NCI-H748 (cell line): ENCODE measurements at regions not wholly inside any gene's neighbourhood (a gene's known extent, or its start where the extent isn't known, plus 50 kb on each side); places are given as distances from the start of the nearest gene placed in this dataset.

ENCODE experiments used
- DNase-seq: peaks from one replicate; lab custom pipeline; 2025; ENCODE audit not compliant: unreplicated experiment; lab: John Stamatoyannopoulos, UW

DNA sequence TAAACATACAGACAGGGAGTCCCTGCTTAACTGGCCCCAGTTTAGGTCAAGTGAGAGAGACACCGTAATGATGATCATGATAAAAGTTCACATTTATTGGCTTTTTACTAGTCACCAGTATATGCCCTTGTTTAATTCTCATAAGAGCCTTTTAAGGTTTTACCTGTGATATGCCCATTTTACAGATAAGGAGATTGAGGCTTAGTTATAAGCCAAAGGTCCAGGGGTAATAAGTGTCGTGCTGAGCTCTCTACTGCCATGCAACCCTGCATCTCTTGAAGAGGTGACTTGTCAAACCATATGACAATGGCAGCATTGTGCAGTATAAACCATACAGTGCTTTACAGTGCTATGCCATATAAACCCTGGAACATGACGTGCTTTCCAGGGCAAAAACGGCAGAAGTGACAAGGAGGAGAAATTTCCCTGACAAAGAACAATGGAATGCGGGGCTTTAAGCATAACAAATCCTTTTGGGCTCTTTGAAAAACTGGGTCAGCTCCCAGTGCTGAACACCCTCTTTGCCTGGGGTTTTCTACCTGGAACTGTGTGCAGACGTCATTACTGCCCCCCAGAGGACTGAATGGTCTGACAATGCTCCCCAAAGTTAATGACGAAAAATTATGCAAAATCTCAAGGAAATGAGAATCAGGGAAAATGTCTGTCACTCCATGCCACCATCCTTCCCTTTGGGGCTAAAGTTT lies 59.7 kb upstream of the C14orf132 start:
- DNase-seq: peak; percentile 32

DNA sequence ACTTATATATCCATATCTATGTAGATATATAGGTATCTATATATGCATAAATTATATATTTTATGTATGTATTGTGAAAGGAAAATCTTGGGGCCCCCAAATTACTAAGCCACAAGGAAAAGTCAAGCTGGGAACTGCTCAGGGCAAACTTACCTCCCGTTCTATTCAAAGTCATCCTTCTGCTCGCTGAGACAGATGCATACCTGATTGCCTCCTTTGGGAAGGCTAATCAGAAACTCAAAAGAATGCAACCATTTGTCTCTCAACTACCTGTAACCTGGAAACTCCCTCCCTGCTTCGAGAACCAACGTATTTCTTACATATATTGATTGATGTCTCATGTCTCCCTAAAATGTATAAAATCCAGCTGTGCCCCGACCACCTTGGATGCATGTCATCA lies 58.8 kb upstream of the C14orf132 start:
- DNase-seq: no peak

DNA sequence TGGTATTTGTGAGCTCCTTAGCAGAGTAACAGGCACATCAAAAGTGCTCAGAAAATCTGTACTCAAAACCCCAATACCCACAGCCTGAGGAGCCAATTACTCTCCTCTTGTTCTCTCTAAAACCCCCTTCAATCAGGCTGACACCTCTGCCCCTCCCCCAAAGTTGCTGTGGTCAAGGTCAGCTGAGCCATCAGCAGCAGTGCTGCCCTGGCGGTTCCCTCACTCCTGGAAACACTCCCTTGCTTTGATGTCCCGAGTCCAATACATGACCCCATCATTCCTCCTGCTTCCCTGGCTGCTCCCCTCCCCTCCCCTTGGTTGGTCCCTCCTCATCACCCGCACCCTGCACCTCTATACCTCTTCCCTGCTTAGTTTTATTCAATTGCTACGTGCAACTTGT lies 57.2 kb upstream of the C14orf132 start:
- DNase-seq: peak; percentile 66

DNA sequence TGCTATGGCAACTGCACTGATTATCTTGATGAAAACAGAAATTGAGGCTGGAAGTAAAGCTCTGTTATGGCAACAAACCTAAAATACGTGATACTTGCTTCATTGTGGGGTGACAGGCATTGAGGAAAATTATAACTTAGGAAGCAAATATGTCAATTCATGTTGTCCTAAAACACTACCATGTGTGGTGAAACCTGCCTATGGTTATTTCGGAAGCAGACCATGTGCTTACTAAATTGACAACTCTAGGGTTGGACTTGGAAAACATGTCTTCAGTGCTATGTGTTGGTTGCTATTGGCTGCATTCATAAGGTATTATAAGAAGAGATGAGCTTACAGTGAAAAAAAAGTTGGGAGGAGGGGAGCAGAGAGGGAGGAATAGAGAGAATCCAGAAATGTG lies 55.0 kb upstream of the C14orf132 start:
- DNase-seq: no peak
